ENCODE measurements at regions not wholly inside any gene's neighbourhood (a gene's known extent, or its start where the extent isn't known, plus 50 kb on each side); places are given as distances from the start of the nearest gene placed in this dataset.

- DNase-seq (ENCODE audit: low spot score), result no peak
- H3K4me3 ChIP-seq, result no peak overlapping the region
- no peak for TF ChIP-seq CTCF (IDR thresholded peaks at IDR 0.05)
- no peak overlapping the region for H3K27ac ChIP-seq
Measured at GRCh38 chr7:106392144-106392543, 107.4 kb upstream of the NAMPT start.

- Histone ChIP-seq H3K27ac (no peak overlapping the region), H3K4me3 (no peak overlapping the region)
- TF ChIP-seq CTCF (IDR thresholded peaks at IDR 0.05), result no peak
- no peak for DNase-seq (ENCODE audit: low spot score)
Measured at GRCh38 chr7:106386958-106387357, 102.2 kb upstream of the NAMPT start.

- Histone ChIP-seq H3K4me3 (no peak overlapping the region), H3K27ac (no peak overlapping the region)
- no peak for TF ChIP-seq CTCF (IDR thresholded peaks at IDR 0.05)
- no peak for DNase-seq (ENCODE audit: low spot score)
Measured at GRCh38 chr7:106384373-106384772, 99.6 kb upstream of the NAMPT start.

GRCh38 chr7:106382929-106383328 is 98.1 kb upstream of the NAMPT start:
- TF ChIP-seq CTCF (IDR thresholded peaks at IDR 0.05), result no peak
- no peak for DNase-seq (ENCODE audit: low spot score)
- H3K27ac ChIP-seq, result no peak overlapping the region
- no peak overlapping the region for H3K4me3 ChIP-seq

GRCh38 chr7:106382129-106382528 is 97.3 kb upstream of the NAMPT start:
- Histone ChIP-seq H3K4me3 (no peak overlapping the region), H3K27ac (no peak overlapping the region)
- TF ChIP-seq CTCF (IDR thresholded peaks at IDR 0.05), result no peak
- no peak for DNase-seq (ENCODE audit: low spot score)

GRCh38 chr7:106381252-106381651 is 96.5 kb upstream of the NAMPT start:
- no peak overlapping the region for H3K4me3 ChIP-seq
- no peak for DNase-seq (ENCODE audit: low spot score)
- no peak overlapping the region for H3K27ac ChIP-seq
- TF ChIP-seq CTCF (IDR thresholded peaks at IDR 0.05), result no peak

GRCh38 chr7:106377847-106378361 is 93.1 kb upstream of the NAMPT start:
- no peak overlapping the region for H3K27ac ChIP-seq
- TF ChIP-seq CTCF (IDR thresholded peaks at IDR 0.05), result no peak
- no peak for DNase-seq (ENCODE audit: low spot score)
- no peak overlapping the region for H3K4me3 ChIP-seq
